ENCODE measurements at regions not wholly inside any gene's neighbourhood (a gene's known extent, or its start where the extent isn't known, plus 50 kb on each side); places are given as distances from the start of the nearest gene placed in this dataset.

DNA sequence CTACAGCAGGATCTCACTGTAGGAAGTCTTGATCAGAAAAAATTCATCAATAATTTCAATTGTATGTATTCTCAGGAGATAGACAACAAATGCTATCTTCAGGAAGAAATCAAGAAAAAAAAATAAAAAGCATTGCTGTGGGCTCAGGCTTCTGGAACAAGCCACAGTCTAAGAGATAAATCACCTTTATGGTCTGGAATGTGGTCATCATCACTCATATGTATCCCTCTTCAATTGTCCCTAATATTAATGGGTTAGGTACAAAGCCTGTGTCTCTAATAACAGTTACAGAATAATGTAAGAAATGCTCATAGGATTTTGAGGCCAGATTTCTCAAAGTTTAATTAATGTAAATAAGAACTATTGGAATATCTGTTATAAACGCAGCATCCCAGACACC, 305.9 kb upstream of the ANO3 start:
- DNase-seq (ENCODE audit: low read depth in 1 of 2, low spot score in 2 of 2), result no peak
- Histone ChIP-seq H3K27ac (no peak overlapping the region), H3K36me3 (no peaks in the 10 kb centered on the region), H3K4me1 (replicated peaks) (no peaks in the 10 kb centered on the region), H3K27me3 (replicated peaks) (no peaks in the 10 kb centered on the region), H3K9me3 (replicated peaks) (no peaks in the 10 kb centered on the region), H3K4me3 (no peak overlapping the region)

DNA sequence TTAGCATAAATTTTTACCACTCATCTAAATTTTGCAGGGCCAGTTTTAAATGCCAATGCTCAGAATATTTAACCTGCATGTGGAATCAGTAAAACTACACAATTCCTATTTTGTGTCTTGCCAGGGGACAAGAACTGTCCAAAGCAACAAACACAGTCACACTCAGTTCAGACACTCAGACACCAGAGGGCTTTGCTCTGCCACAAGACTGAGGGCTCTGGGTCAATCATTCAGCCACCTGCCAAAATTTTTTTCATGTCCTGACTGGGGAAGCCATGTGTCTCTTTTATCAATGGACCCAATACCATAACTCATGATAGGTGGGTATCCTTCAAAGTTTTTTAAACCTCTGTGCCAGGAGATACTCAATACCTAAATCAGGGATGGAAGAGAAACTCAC, 304.0 kb upstream of the ANO3 start:
- no peaks in the 10 kb centered on the region for H3K4me1 ChIP-seq (replicated peaks)
- no peaks in the 10 kb centered on the region for H3K27me3 ChIP-seq (replicated peaks)
- H3K27ac ChIP-seq, result no peak overlapping the region
- no peaks in the 10 kb centered on the region for H3K36me3 ChIP-seq
- H3K4me3 ChIP-seq, result no peak overlapping the region
- H3K9me3 ChIP-seq (replicated peaks), result no peaks in the 10 kb centered on the region
- no peak for DNase-seq (ENCODE audit: low read depth in 1 of 2, low spot score in 2 of 2)

- H3K4me1 ChIP-seq (replicated peaks), result no peaks in the 10 kb centered on the region
- no peaks in the 10 kb centered on the region for H3K9me3 ChIP-seq (replicated peaks)
- no peaks in the 10 kb centered on the region for H3K27me3 ChIP-seq (replicated peaks)
- H3K4me3 ChIP-seq, result no peak overlapping the region
- DNase-seq (ENCODE audit: low read depth in 1 of 2, low spot score in 2 of 2), result no peak
- no peak overlapping the region for H3K27ac ChIP-seq
- H3K36me3 ChIP-seq, result no peaks in the 10 kb centered on the region
These were observed 303.5 kb upstream of the ANO3 start for GRCh38 chr11:26028393-26028911.

DNA sequence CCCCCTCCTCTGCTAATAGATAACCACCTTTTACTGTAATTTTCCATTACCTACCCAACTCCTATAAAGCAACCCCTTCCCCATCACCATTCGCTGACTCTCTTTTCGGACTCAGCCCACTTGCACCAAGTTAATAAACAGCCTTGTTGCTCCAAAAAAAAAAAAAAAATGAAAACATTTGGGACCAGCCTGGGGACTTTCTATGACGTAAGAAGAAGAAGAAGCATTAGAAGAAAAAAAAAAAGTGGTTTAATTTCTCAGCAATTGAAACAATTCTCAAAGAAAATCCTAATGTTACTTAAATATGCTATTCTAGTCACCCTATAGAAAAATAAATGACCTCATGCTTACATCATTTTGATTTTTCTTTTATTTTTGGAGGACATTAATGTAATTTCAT, 301.5 kb upstream of the ANO3 start:
- Histone ChIP-seq H3K9me3 (replicated peaks) (no peaks in the 10 kb centered on the region), H3K27me3 (replicated peaks) (no peaks in the 10 kb centered on the region), H3K27ac (no peak overlapping the region), H3K4me3 (no peak overlapping the region), H3K36me3 (no peaks in the 10 kb centered on the region), H3K4me1 (replicated peaks) (no peaks in the 10 kb centered on the region)
- DNase-seq (ENCODE audit: low read depth in 1 of 2, low spot score in 2 of 2), result no peak

DNA sequence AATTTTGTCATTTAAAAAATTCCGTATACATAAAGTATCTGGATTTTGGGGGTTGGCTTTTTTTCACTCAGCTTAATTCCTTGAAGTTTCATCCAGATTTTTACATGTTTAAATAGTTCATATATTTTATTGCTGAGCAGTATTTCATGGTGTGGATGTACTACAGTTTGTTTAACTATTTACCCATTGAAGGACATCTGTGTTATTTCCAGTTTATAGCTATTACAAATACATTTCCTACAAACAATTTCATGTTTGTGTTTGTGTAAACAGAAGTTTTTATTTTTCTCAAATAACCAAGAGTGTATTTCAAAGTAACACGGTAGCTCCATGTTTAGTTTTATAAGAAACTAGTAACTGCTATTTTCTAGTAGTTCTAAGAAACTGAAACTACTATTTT, 299.7 kb upstream of the ANO3 start:
- Histone ChIP-seq H3K4me3 (no peak overlapping the region), H3K4me1 (replicated peaks) (no peaks in the 10 kb centered on the region), H3K27me3 (replicated peaks) (no peaks in the 10 kb centered on the region), H3K36me3 (no peaks in the 10 kb centered on the region), H3K27ac (no peak overlapping the region), H3K9me3 (replicated peaks) (no peaks in the 10 kb centered on the region)
- DNase-seq (ENCODE audit: low read depth in 1 of 2, low spot score in 2 of 2), result no peak

DNA sequence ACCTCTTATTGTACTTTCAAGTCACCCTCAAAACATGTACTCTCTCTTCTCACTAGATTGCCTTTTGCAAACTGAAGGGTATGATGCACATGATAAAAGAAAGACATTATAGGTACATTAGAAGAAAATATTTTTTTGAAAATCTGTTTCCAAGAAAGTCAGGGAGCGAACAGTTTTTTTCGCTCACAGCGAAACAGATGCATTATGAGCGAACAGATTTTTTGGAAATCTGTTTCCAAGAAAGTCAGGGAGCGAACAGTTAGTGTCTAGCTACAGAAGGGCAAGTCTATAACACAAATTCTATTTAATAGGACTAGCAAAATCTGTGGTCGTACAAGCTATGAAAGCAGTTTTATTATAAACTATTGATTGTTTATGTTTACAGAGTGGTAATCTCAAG, 296.2 kb upstream of the ANO3 start:
- H3K4me1 ChIP-seq (replicated peaks), result no peaks in the 10 kb centered on the region
- H3K27ac ChIP-seq, result no peak overlapping the region
- no peaks in the 10 kb centered on the region for H3K9me3 ChIP-seq (replicated peaks)
- no peaks in the 10 kb centered on the region for H3K36me3 ChIP-seq
- H3K27me3 ChIP-seq (replicated peaks), result no peaks in the 10 kb centered on the region
- DNase-seq (ENCODE audit: low read depth in 1 of 2, low spot score in 2 of 2), result no peak
- H3K4me3 ChIP-seq, result no peak overlapping the region

- H3K27ac ChIP-seq, result no peak overlapping the region
- no peaks in the 10 kb centered on the region for H3K36me3 ChIP-seq
- H3K9me3 ChIP-seq (replicated peaks), result no peaks in the 10 kb centered on the region
- no peaks in the 10 kb centered on the region for H3K4me1 ChIP-seq (replicated peaks)
- H3K27me3 ChIP-seq (replicated peaks), result no peaks in the 10 kb centered on the region
- no peak overlapping the region for H3K4me3 ChIP-seq
- no peak for DNase-seq (ENCODE audit: low read depth in 1 of 2, low spot score in 2 of 2)
These were observed 294.2 kb upstream of the ANO3 start for GRCh38 chr11:26037716-26038115.

DNA sequence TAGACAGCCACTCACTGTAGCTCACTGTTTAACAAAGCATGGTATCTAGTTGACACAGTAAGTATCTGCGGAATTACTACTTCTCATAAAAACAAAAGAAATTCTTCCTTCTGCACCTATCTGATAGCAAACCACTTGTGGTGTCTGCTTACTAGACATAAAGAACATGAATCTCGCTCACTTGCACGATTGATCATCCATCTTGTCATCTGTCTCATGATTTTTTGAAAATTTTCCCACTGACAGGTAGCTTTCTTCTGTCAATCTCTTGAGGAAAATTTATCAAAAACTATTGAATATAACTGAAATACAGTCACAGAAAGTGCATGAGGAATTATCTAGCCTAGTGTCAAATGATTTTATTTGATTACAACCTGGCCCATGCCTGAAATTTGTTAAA, 291.6 kb upstream of the ANO3 start:
- H3K4me1 ChIP-seq (replicated peaks), result no peaks in the 10 kb centered on the region
- no peaks in the 10 kb centered on the region for H3K36me3 ChIP-seq
- no peak overlapping the region for H3K4me3 ChIP-seq
- H3K9me3 ChIP-seq (replicated peaks), result no peaks in the 10 kb centered on the region
- no peaks in the 10 kb centered on the region for H3K27me3 ChIP-seq (replicated peaks)
- DNase-seq (ENCODE audit: low read depth in 1 of 2, low spot score in 2 of 2), result no peak
- no peak overlapping the region for H3K27ac ChIP-seq

- no peaks in the 10 kb centered on the region for H3K36me3 ChIP-seq
- no peak overlapping the region for H3K4me3 ChIP-seq
- no peaks in the 10 kb centered on the region for H3K9me3 ChIP-seq (replicated peaks)
- no peak for DNase-seq (ENCODE audit: low read depth in 1 of 2, low spot score in 2 of 2)
- no peaks in the 10 kb centered on the region for H3K4me1 ChIP-seq (replicated peaks)
- no peaks in the 10 kb centered on the region for H3K27me3 ChIP-seq (replicated peaks)
- no peak overlapping the region for H3K27ac ChIP-seq
These were observed 289.8 kb upstream of the ANO3 start for GRCh38 chr11:26042113-26042512.

GRCh38 chr11:26043665-26044064, 288.3 kb upstream of the ANO3 start:
- no peak for DNase-seq (ENCODE audit: low read depth in 1 of 2, low spot score in 2 of 2)
- Histone ChIP-seq H3K36me3 (no peaks in the 10 kb centered on the region), H3K27ac (no peak overlapping the region), H3K27me3 (replicated peaks) (no peaks in the 10 kb centered on the region), H3K4me3 (no peak overlapping the region), H3K4me1 (replicated peaks) (no peaks in the 10 kb centered on the region), H3K9me3 (replicated peaks) (no peaks in the 10 kb centered on the region)

GRCh38 chr11:26044389-26044788, 287.5 kb upstream of the ANO3 start:
- no peaks in the 10 kb centered on the region for H3K27me3 ChIP-seq (replicated peaks)
- no peak for DNase-seq (ENCODE audit: low read depth in 1 of 2, low spot score in 2 of 2)
- no peaks in the 10 kb centered on the region for H3K9me3 ChIP-seq (replicated peaks)
- H3K4me3 ChIP-seq, result no peak overlapping the region
- H3K27ac ChIP-seq, result no peak overlapping the region
- no peaks in the 10 kb centered on the region for H3K36me3 ChIP-seq
- no peaks in the 10 kb centered on the region for H3K4me1 ChIP-seq (replicated peaks)

GRCh38 chr11:26045082-26045481, 286.8 kb upstream of the ANO3 start:
- no peak overlapping the region for H3K27ac ChIP-seq
- no peaks in the 10 kb centered on the region for H3K36me3 ChIP-seq
- H3K4me3 ChIP-seq, result no peak overlapping the region
- H3K9me3 ChIP-seq (replicated peaks), result no peaks in the 10 kb centered on the region
- H3K27me3 ChIP-seq (replicated peaks), result no peaks in the 10 kb centered on the region
- no peak for DNase-seq (ENCODE audit: low read depth in 1 of 2, low spot score in 2 of 2)
- no peaks in the 10 kb centered on the region for H3K4me1 ChIP-seq (replicated peaks)

GRCh38 chr11:26048271-26048670, 283.7 kb upstream of the ANO3 start:
- DNase-seq (ENCODE audit: low read depth in 1 of 2, low spot score in 2 of 2), result no peak

DNA sequence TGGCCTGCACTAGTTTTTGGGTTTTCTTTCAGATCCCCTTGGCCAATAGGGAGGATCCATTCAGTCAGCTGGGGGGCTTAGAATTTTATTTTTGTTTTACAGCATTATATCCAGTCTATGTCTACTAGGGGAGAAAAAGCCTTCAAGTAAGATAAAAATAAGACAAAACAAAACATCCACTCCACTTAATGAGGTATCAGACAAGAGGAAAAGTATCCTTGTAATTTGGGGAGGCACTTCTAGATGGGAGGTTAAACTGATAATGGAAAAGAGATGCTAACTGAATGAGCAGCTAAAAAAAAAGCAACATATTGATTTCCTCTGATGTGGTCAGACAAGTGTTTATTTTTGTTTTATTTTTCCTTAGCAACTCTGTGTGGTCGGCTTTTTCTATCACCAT, 278.0 kb upstream of the ANO3 start:
- Histone ChIP-seq H3K27me3 (replicated peaks) (no peaks in the 10 kb centered on the region), H3K9me3 (replicated peaks) (no peaks in the 10 kb centered on the region), H3K4me3 (no peak overlapping the region), H3K4me1 (replicated peaks) (no peaks in the 10 kb centered on the region), H3K36me3 (no peaks in the 10 kb centered on the region), H3K27ac (no peak overlapping the region)
- DNase-seq (ENCODE audit: low read depth in 1 of 2, low spot score in 2 of 2), result no peak

More at GRCh38 chr11:26048271-26048670, 283.7 kb upstream of the ANO3 start:
- H3K36me3 ChIP-seq, result no peaks in the 10 kb centered on the region
- H3K9me3 ChIP-seq (replicated peaks), result no peaks in the 10 kb centered on the region
- no peak overlapping the region for H3K27ac ChIP-seq
- H3K27me3 ChIP-seq (replicated peaks), result no peaks in the 10 kb centered on the region
- no peak overlapping the region for H3K4me3 ChIP-seq
- no peaks in the 10 kb centered on the region for H3K4me1 ChIP-seq (replicated peaks)

- no peaks in the 10 kb centered on the region for H3K36me3 ChIP-seq
- H3K4me3 ChIP-seq, result no peak overlapping the region
- no peak overlapping the region for H3K27ac ChIP-seq
- H3K4me1 ChIP-seq (replicated peaks), result no peaks in the 10 kb centered on the region
- no peak for DNase-seq (ENCODE audit: low read depth in 1 of 2, low spot score in 2 of 2)
- no peaks in the 10 kb centered on the region for H3K27me3 ChIP-seq (replicated peaks)
- no peaks in the 10 kb centered on the region for H3K9me3 ChIP-seq (replicated peaks)
These were observed 269.3 kb upstream of the ANO3 start for GRCh38 chr11:26062660-26063059.

Data from SJSA1 (cell line).